IMR-90 (cell line): ENCODE measurements at regions not wholly inside any gene's neighbourhood (a gene's known extent, or its start where the extent isn't known, plus 50 kb on each side); places are given as distances from the start of the nearest gene placed in this dataset.

Experiments
- ATAC-seq: fragments of 200-7000 bp; cut with Tn5 transposase; 2 replicates; pipeline ENCODE4 v1.9.1; 2020; ENCODE audit warnings: low read depth, mild to moderate bottlenecking, moderate library complexity
- BruUV-seq: library from RNA; stranded (reverse); fragments of 400-500 nt; replicated peaks from 2 replicates; lab custom pipeline; 2021; lab: Mats Ljungman, UMichigan
- CTCF ChIA-PET: fragments of 300-600 bp; formaldehyde crosslinking; extraction: SDS; loops from one replicate; lab custom pipeline; 2021; ENCODE audit warnings: antibody characterized with exemption; lab: Yijun Ruan, JAX
- POLR2A ChIA-PET: fragments of 300-600 bp; sonication (Branson Sonifier 250); formaldehyde crosslinking; loops from one replicate; lab custom pipeline; 2022; ENCODE audit warnings: antibody characterized with exemption; ENCODE audit not compliant: unreplicated experiment; lab: Charles Lee
- DNase-seq: peaks from one replicate; pipeline ENCODE4 v3.0.0; 2013
- H2AFZ ChIP-seq: replicated peaks from 2 replicates; pipeline ENCODE3; 2013; ENCODE audit warnings: low read length, mild to moderate bottlenecking; ENCODE audit not compliant: poor library complexity
- H2AK5ac ChIP-seq: 2 replicates; pipeline ENCODE4 v1.6.1; 2013; ENCODE audit warnings: low read depth, low read length, inconsistent platforms
- H2AK9ac ChIP-seq: replicated peaks from 2 replicates; pipeline ENCODE3; 2013; ENCODE audit warnings: mild to moderate bottlenecking, low read depth, low read length, moderate library complexity; ENCODE audit not compliant: poor library complexity
- H2BK120ac ChIP-seq: 2 replicates; pipeline ENCODE4 v1.6.1; 2013; ENCODE audit warnings: low read depth, low read length, inconsistent platforms
- H2BK15ac ChIP-seq: 3 replicates; pipeline ENCODE4 v1.6.1; 2013; ENCODE audit warnings: low read depth, low read length, inconsistent platforms
- H2BK20ac ChIP-seq: 2 replicates; pipeline ENCODE4 v1.6.1; 2013; ENCODE audit warnings: low read depth, mild to moderate bottlenecking, inconsistent platforms, low read length, moderate library complexity
- H2BK5ac ChIP-seq: 2 replicates; pipeline ENCODE4 v1.6.1; 2013; ENCODE audit warnings: mild to moderate bottlenecking, low read depth, low read length, inconsistent platforms; ENCODE audit not compliant: poor library complexity, severe bottlenecking
- H3K14ac ChIP-seq: replicated peaks from 2 replicates; pipeline ENCODE4 v1.6.1; 2013; ENCODE audit warnings: low read depth, low read length, inconsistent platforms
- H3K18ac ChIP-seq: 2 replicates; pipeline ENCODE4 v1.6.1; 2013; ENCODE audit warnings: low read depth, low read length, control low read depth
- H3K23ac ChIP-seq: 2 replicates; pipeline ENCODE4 v1.6.1; 2013; ENCODE audit warnings: low read depth, low read length, inconsistent platforms
- H3K27ac ChIP-seq: 2 replicates; pipeline ENCODE4 v1.5.1; 2013; ENCODE audit warnings: mild to moderate bottlenecking, control low read depth, low read length; ENCODE audit not compliant: insufficient read depth
- H3K27me3 ChIP-seq: 2 replicates; pipeline ENCODE4 v1.6.1; 2013; ENCODE audit warnings: low read length; ENCODE audit not compliant: control insufficient read depth, insufficient read depth
- H3K36me3 ChIP-seq: 2 replicates; pipeline ENCODE4 v1.6.1; 2013; ENCODE audit warnings: low read length, mixed read lengths; ENCODE audit not compliant: control insufficient read depth, insufficient read depth
- H3K4ac ChIP-seq: 2 replicates; pipeline ENCODE4 v1.6.1; 2013; ENCODE audit warnings: low read depth, low read length, inconsistent platforms
- H3K4me1 ChIP-seq: 2 replicates; pipeline ENCODE4 v1.6.1; 2013; ENCODE audit warnings: low read length, mixed read lengths; ENCODE audit not compliant: control insufficient read depth, insufficient read depth
- H3K4me2 ChIP-seq: 2 replicates; pipeline ENCODE4 v1.6.1; 2013; ENCODE audit warnings: low read depth, mild to moderate bottlenecking, control low read depth, low read length, moderate library complexity
- H3K4me3 ChIP-seq: 2 replicates; pipeline ENCODE4 v1.5.1; 2013; ENCODE audit warnings: low read depth, mild to moderate bottlenecking, control low read depth, low read length, moderate library complexity; ENCODE audit not compliant: insufficient read depth
- H3K56ac ChIP-seq: 2 replicates; pipeline ENCODE4 v1.6.1; 2013; ENCODE audit warnings: low read length, inconsistent platforms; ENCODE audit not compliant: insufficient read depth; ENCODE audit errors: extremely low read depth
- H3K79me1 ChIP-seq, 2 experiments: 2 replicates each; pipeline ENCODE4 v1.6.1; 2013; ENCODE audit warnings: low read length in 2 of 2, inconsistent platforms in 1 of 2, low read depth in 1 of 2
- H3K9ac ChIP-seq: 2 replicates; pipeline ENCODE4 v1.6.1; 2013; ENCODE audit warnings: low read depth, low read length, control low read depth
- H3K9me1 ChIP-seq: 2 replicates; pipeline ENCODE4 v1.6.1; 2013; ENCODE audit warnings: low read length, inconsistent platforms; ENCODE audit not compliant: insufficient read depth
- H3K9me3 ChIP-seq: 2 replicates; pipeline ENCODE4 v1.6.1; 2013; ENCODE audit warnings: low read length; ENCODE audit not compliant: control insufficient read depth, insufficient read depth
- H4K20me1 ChIP-seq: 2 replicates; pipeline ENCODE4 v1.6.1; 2013; ENCODE audit warnings: low read length, inconsistent platforms; ENCODE audit not compliant: insufficient read depth
- H4K5ac ChIP-seq: 2 replicates; pipeline ENCODE4 v1.6.1; 2013; ENCODE audit warnings: mild to moderate bottlenecking, low read depth, low read length, control low read depth
- H4K8ac ChIP-seq, 2 experiments: 2 replicates each; pipeline ENCODE4 v1.6.1; 2013; ENCODE audit warnings: low read depth in 2 of 2, low read length in 2 of 2, control low read depth in 1 of 2, inconsistent platforms in 1 of 2
- H4K91ac ChIP-seq: 2 replicates; pipeline ENCODE4 v1.6.1; 2013; ENCODE audit warnings: low read depth, low read length, inconsistent platforms; ENCODE audit not compliant: insufficient read depth
- BHLHE40 ChIP-seq: fragments of 150-350 bp; IDR thresholded peaks from 2 replicates; pipeline ENCODE4 v1.6.1; 2016; ENCODE audit warnings: mild to moderate bottlenecking, low read depth, low read length
- FOS ChIP-seq: fragments of 150-350 bp; IDR thresholded peaks from 2 replicates; pipeline ENCODE4 v1.6.1; 2016; ENCODE audit warnings: low read depth, low read length
- NFE2L2 ChIP-seq: fragments of 150-350 bp; IDR thresholded peaks from 2 replicates; pipeline ENCODE4 v1.6.1; 2016; ENCODE audit warnings: low read depth, mild to moderate bottlenecking, low read length
- POLR2A ChIP-seq: IDR thresholded peaks from 2 replicates; pipeline ENCODE4 v1.6.1; 2012; ENCODE audit warnings: mild to moderate bottlenecking, low read depth, low read length
- RFX5 ChIP-seq: IDR thresholded peaks from 2 replicates; pipeline ENCODE4 v1.8.0; 2012; ENCODE audit warnings: low read depth, mild to moderate bottlenecking, low read length, moderate library complexity
- SMC3 ChIP-seq: fragments of 150-350 bp; IDR thresholded peaks from 2 replicates; pipeline ENCODE4 v1.6.1; 2016; ENCODE audit warnings: low read depth, mild to moderate bottlenecking, antibody characterized with exemption, low read length, moderate library complexity
- WGBS, 2 experiments: methylation state at CpG; one replicate each; pipeline versions ENCODE4 v1.1.5 to v1.1.7; 2013; ENCODE audit warnings: missing lambda C conversion rate in 2 of 2; ENCODE audit not compliant: insufficient read length in 1 of 2; ENCODE audit errors: extremely low coverage in 2 of 2; 5-methylcytosine and 5-hydroxymethylcytosine counted together
- dilution Hi-C: fragments of 300-500 bp; cut with HindIII; formaldehyde crosslinking; loops from one replicate; pipeline ENCODE4 v1.14.3; 2018; ENCODE audit warnings: low sequenced_read_pairs; ENCODE audit not compliant: unreplicated experiment
- in situ Hi-C: fragments of 300-500 bp; cut with MboI; formaldehyde crosslinking; loops from 3 replicates; pipeline ENCODE4 v1.14.3; 2019; ENCODE audit warnings: low sequenced_read_pairs, inconsistent platforms, mixed read lengths
- intact Hi-C: fragments of 100-400 bp; cut with micrococcal nuclease; formaldehyde crosslinking; loops from 2 replicates; pipeline ENCODE4 v1.10.0; 2022

DNA sequence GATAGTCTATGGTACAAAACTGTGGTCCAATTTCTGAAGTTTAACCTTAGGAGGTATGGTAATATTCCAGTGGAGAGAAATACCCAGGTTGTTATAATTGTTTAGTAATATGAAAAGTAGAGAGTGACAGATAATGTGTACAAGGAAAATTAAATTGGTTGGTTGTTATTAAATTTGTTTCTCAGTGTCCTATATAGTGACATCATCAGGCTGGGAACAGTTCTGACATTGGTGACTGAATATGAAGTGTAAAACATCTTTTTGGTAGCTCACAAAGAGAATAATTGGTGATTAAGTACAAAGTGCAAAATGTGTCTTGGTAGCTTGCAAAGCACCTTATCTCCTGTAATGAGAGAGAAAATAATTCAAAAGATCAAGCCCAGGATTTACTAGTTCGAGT lies 1806.1 kb upstream of the CDH6 start:
- Histone ChIP-seq H3K56ac (no peak overlapping the region), H2BK120ac (no peak overlapping the region), H3K4me2 (no peak overlapping the region), H3K18ac (no peak overlapping the region), H3K14ac (no peak overlapping the region), H3K4me1 (no peaks in the 10 kb centered on the region), H2AK9ac (no peak overlapping the region), H3K4me3 (no peak overlapping the region), H3K27ac (no peak overlapping the region), H3K9me1 (no peaks in the 10 kb centered on the region), H3K36me3 (no peaks in the 10 kb centered on the region), H3K27me3 (no peaks in the 10 kb centered on the region), H3K9ac (no peak overlapping the region), H2BK15ac (no peak overlapping the region), H4K91ac (no peak overlapping the region), H3K79me1 (no peaks in the 10 kb centered on the region), H2BK20ac (no peak overlapping the region), H2AK5ac (no peak overlapping the region), H4K5ac (no peak overlapping the region), H3K9me3 (peaks cover 13% of the 10 kb centered on the region), H3K4ac (no peak overlapping the region), H2BK5ac (no peak overlapping the region), H4K8ac (no peak overlapping the region), H2AFZ (no peak overlapping the region), H4K20me1 (no peaks in the 10 kb centered on the region), H3K23ac (no peak overlapping the region)
- ChIA-PET CTCF (no interaction called here), POLR2A (no interaction called here)
- dilution Hi-C loops (no loop called here), intact Hi-C loops (no loop called here), in situ Hi-C loops (no loop called here)
- no peak for ATAC-seq
- WGBS, 2 experiments: no CpG with 5 or more reads among the region's 1 CpG
- TF ChIP-seq RFX5 (no peak), BHLHE40 (no peak), POLR2A (no peak), NFE2L2 (no peak), SMC3 (no peak), FOS (no peak)
- DNase-seq: no peak
- BruUV-seq: no TSS peak
